Muscle of leg (tissue), 3 donors: ENCODE measurements at regions not wholly inside any gene's neighbourhood (a gene's known extent, or its start where the extent isn't known, plus 50 kb on each side); places are given as distances from the start of the nearest gene placed in this dataset.
"Not testable (repeated sequence)": the region's sequence is repeated elsewhere in the genome, so short reads cannot be mapped to it uniquely, and the experiment has no call there.

Experiments used
- DNase-seq: peaks from one replicate; pipeline ENCODE4 v3.0.0; 2013
- H3K27ac ChIP-seq: one replicate; pipeline ENCODE4 v1.5.1; 2013; ENCODE audit warnings: mild to moderate bottlenecking, low read length, control low read depth
- H3K27me3 ChIP-seq: one replicate; pipeline ENCODE4 v1.6.1; 2013; ENCODE audit warnings: low read length; ENCODE audit not compliant: control insufficient read depth, insufficient read depth
- H3K36me3 ChIP-seq: one replicate; pipeline ENCODE4 v1.6.1; 2013; ENCODE audit warnings: low read length; ENCODE audit not compliant: control insufficient read depth, insufficient read depth
- H3K4me1 ChIP-seq: one replicate; pipeline ENCODE4 v1.6.1; 2013; ENCODE audit warnings: low read length; ENCODE audit not compliant: control insufficient read depth, insufficient read depth
- H3K4me3 ChIP-seq: one replicate; pipeline ENCODE4 v1.5.1; 2013; ENCODE audit warnings: low read length, control low read depth
- H3K9me3 ChIP-seq: replicated peaks from 2 replicates; pipeline ENCODE4 v1.6.1; 2013; ENCODE audit warnings: low read depth, low read length; ENCODE audit not compliant: control insufficient read depth
- WGBS: methylation state at CpG from one replicate; pipeline ENCODE4 v1.1.5; 2013; ENCODE audit warnings: missing lambda C conversion rate; ENCODE audit not compliant: insufficient coverage; 5-methylcytosine and 5-hydroxymethylcytosine counted together

DNA sequence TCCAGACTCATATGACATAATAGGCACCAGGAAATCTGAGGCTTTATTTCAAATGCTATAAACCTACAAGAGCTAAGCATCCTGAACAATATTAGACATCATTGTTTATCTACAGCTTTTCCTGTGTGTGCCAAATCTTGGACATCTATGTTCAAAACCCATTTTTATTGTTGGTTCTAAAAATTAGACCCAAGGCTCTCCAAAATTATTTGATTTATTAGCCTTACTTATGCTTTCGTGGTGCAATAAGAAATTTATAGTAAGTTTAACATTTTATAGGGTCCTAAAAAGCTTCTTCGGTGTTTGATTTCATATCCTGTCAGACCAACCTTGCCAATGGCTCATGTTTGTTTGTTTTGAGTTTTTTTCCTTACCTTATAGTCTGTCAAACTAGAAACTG is 1014.5 kb upstream of the MANEA start:
- no CpG with 5 or more reads among the region's 2 CpGs for WGBS

DNA sequence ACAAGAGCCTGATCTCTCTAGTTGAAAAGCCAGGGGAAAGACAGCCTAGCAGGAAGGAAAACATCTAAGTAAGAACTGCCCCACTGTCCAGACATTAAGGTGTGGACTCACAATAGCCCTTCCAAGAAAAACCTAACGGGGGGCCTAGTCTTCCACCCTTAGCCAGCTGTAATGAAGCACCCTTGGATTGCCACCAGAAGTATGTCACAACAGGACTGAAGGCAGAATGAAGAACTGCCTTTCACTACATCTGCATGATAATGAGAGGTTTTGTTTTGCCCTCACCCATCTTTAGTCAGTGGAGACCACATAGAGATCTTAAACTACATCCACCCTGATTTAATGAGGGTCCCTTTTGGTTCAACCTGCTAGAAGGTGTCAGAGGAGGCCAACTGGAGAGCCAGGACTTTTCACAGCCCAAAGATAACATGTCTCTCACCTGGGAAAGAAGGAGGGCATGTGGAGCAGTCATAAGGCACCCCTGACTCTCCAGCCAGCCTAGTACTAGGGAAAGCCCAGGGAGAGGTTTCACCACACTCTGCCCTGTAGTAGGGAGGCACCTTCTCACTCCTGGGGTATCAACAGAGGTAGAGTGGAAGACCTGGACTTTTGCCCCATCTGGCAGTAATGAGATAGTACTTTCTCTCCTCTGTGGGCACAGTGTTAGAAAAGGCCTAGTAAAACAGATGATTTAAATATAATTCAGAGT is 1017.4 kb upstream of the MANEA start:
- Histone ChIP-seq H3K36me3 (no peaks in the 10 kb centered on the region), H3K27ac (no peak overlapping the region), H3K27me3 (no peaks in the 10 kb centered on the region), H3K9me3 (peaks cover 3% of the 10 kb centered on the region), H3K4me3 (no peak overlapping the region), H3K4me1 (no peaks in the 10 kb centered on the region)
- no CpG with 5 or more reads among the region's 1 CpG for WGBS
- no peak for DNase-seq

More for the DNA sequence above, 1014.5 kb upstream of the MANEA start:
- DNase-seq: no peak
- Histone ChIP-seq H3K4me3 (no peak overlapping the region), H3K4me1 (no peaks in the 10 kb centered on the region), H3K27ac (no peak overlapping the region), H3K9me3 (peaks cover 3% of the 10 kb centered on the region), H3K36me3 (no peaks in the 10 kb centered on the region), H3K27me3 (no peaks in the 10 kb centered on the region)

DNA sequence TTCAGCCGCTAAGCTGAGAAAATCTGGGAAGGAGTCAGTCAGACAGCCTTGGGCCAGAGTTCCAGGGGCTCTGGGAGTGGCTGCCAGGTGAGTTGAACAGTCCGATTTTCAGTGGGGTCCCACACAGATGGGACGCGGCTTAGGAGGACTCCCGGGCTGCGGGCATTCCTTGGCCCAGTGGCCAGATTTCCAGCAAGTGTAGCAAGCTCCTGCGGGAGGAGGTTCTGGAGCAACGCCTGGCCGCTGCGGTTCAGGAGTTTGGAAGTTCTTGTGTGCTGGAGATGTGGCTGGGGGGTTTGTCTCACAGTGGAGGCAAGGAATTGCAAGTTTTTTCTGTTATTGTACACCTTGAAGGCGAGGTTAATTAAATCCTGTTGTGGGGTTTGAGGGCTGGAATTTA is 1020.1 kb upstream of the MANEA start:
- H3K4me1 ChIP-seq, H3K4me3 ChIP-seq, H3K36me3 ChIP-seq, H3K27ac ChIP-seq, H3K9me3 ChIP-seq, H3K27me3 ChIP-seq, DNase-seq: not testable (repeated sequence)
- WGBS: 98% methylated on average over 8 of the region's 11 CpGs

DNA sequence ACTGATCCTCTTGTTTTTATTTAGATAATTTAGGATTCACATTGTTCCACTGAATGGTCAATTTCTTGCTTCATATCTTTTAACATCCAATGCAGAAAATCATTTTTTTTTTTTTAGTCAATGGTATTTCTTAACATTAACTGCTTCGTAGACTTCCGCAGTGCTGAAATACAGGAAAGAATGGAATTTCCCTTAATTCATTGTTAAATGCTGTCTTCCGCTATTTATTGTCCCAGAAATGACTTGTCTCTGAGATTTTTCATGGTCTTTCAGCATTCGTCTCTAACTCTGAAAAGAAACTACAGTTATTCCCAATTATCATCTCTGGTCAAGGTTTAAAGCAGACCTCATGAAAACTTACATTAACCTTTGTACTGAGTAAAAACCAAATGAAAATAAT is 1029.1 kb upstream of the MANEA start:
- WGBS: no CpG with 5 or more reads among the region's 4 CpGs
- no peaks in the 10 kb centered on the region for H3K4me1 ChIP-seq
- no peak for DNase-seq
- H3K9me3 ChIP-seq: no peaks in the 10 kb centered on the region
- H3K27ac ChIP-seq: no peak overlapping the region
- H3K36me3 ChIP-seq: no peaks in the 10 kb centered on the region
- no peaks in the 10 kb centered on the region for H3K27me3 ChIP-seq
- H3K4me3 ChIP-seq: no peak overlapping the region

DNA sequence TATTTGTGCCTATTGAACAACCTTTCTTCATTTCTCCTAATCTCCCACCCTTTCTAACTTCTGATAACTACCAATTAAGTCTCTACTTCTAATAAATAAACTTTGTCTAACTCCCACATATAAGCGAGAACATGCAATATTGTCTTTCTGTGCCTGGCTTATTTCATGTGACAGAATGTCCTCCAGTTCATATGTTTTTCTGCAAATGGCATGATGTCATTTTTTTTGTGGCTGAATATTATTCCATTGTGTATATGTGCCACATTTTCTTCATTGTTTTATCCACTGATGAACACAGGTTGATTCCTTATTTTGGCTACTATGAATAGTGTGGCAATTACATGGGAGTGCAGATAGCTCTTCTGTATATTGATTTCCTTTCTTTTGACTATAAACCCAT is 1041.5 kb upstream of the MANEA start:
- H3K4me1 ChIP-seq: no peaks in the 10 kb centered on the region
- no peaks in the 10 kb centered on the region for H3K36me3 ChIP-seq
- H3K27ac ChIP-seq: no peak overlapping the region
- no CpG with 5 or more reads among the region's 1 CpG for WGBS
- no peak overlapping the region for H3K4me3 ChIP-seq
- no peaks in the 10 kb centered on the region for H3K9me3 ChIP-seq
- H3K27me3 ChIP-seq: no peaks in the 10 kb centered on the region
- DNase-seq: no peak

DNA sequence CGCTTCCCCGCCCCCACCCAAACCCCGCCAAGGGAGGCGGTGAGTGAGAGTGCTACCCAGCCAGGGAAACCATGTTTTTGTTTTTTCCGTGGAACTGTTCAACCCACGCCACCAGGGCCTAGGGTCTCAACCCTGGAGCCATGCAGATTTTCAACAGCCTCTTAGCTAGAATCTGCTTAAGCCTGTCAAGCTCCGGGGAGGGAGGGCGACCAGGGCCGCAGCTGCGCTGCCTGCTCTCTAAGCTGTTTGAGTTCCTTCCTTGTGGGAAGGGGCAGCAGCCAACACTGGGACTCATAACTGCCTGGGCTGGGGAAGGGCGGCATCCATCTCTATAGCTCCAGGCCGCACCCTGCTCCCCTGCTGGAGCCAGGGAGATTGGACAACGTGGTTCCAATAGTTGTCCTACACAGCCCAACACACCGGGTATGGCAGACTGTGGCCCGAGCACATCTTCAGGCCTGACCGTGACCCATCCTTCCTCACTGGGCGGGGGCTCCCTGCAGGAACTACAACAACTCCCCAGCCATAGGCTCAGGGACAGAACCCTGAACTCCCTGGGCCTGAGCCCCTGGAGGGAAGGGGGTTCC is 1065.7 kb upstream of the MANEA start:
- H3K27me3 ChIP-seq: no peaks in the 10 kb centered on the region
- no peak overlapping the region for H3K4me3 ChIP-seq
- DNase-seq: no peak
- H3K36me3 ChIP-seq: no peaks in the 10 kb centered on the region
- H3K27ac ChIP-seq: no peak overlapping the region
- H3K4me1 ChIP-seq: no peaks in the 10 kb centered on the region
- 92% methylated on average over 16 of the region's 17 CpGs for WGBS
- H3K9me3 ChIP-seq: peaks cover 3% of the 10 kb centered on the region

DNA sequence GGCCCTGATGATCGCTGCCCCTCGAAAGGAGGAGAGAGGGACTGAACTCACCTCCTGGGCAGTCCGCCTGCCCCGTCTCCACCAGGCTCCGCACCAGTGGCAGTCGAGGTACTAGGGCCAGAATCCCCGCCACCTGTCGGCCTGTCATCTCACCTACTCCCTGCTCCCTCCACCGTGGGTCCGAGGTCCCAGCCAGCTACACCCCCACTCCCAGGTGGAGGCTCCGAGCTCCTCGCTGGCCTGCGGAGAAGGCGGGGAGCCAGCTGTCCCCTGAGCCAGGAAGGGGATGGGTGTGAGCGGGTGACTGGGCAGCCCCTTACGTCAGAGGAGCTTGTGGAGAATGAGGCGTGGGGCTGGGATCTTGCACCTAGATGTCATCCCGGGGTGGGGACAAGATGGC is 1066.5 kb upstream of the MANEA start:
- no peak for DNase-seq
- Histone ChIP-seq H3K4me3 (no peak overlapping the region), H3K4me1 (no peaks in the 10 kb centered on the region), H3K36me3 (no peaks in the 10 kb centered on the region), H3K9me3 (peaks cover 3% of the 10 kb centered on the region), H3K27me3 (no peaks in the 10 kb centered on the region), H3K27ac (no peak overlapping the region)
- WGBS: 79% methylated on average over 8 of the region's 18 CpGs

DNA sequence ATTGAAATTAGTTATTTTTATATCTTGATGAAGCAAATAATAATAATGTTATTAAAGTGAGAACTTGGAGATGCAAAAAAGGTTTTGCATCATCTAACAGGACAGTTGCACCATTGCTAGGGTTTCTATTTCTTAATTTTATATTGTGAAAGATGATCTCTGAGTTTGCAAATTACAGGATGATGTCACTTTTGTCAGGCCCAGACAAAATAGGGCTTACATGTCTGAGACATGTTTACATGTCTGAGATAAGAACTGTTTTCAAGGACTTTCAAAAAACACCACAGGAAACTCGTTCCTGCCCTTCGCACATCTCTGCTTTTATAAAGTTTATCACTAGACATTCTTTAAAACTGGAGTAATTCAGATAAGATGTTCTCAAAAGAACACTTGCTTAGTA is 1075.8 kb upstream of the MANEA start:
- Histone ChIP-seq H3K36me3 (no peaks in the 10 kb centered on the region), H3K27me3 (no peaks in the 10 kb centered on the region), H3K4me1 (no peaks in the 10 kb centered on the region), H3K9me3 (no peaks in the 10 kb centered on the region), H3K27ac (no peak overlapping the region), H3K4me3 (no peak overlapping the region)
- WGBS: no CpG with 5 or more reads among the region's 2 CpGs
- no peak for DNase-seq

DNA sequence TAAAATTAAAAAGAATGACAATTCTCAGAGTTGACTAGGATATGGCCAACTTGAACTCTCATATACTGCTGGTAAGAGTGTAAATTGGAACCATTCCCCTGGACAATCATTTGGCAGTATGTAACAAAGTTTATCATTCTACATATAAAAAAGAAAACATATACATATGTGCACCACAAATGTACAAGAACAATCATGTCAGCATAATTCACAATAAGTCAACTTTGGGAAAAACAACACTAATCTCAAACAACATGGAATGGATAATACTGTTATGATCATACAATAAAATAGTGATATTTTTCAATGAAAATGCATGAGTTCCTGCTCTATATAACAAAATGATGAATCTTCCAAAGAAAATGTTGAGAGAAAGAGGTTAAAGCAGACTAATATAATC is 1078.7 kb upstream of the EPHA7 start:
- no peak overlapping the region for H3K27ac ChIP-seq
- no peaks in the 10 kb centered on the region for H3K36me3 ChIP-seq
- H3K4me1 ChIP-seq: no peaks in the 10 kb centered on the region
- H3K9me3 ChIP-seq: no peaks in the 10 kb centered on the region
- no peak overlapping the region for H3K4me3 ChIP-seq
- H3K27me3 ChIP-seq: no peaks in the 10 kb centered on the region
- no peak for DNase-seq

DNA sequence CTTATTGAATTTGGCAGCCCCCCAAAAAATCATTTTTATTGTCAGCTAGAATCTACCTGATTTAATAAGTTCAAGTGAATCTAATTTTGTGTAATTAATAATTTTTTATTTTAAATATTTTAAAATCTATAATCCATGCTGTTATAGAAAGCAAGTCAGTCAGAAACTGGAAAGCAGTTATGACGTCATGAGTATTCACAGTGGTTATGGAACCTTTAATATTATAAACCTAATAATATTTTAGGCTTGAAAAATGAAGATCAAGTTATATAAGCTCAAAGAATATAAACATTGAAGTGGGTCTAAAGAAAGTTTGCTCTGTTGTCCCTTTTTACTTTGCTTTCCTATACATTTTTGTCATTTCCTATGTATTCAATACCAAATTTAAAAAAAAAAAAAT is 1075.1 kb upstream of the EPHA7 start:
- Histone ChIP-seq H3K27ac (no peak overlapping the region), H3K4me3 (no peak overlapping the region), H3K27me3 (no peaks in the 10 kb centered on the region), H3K36me3 (no peaks in the 10 kb centered on the region), H3K9me3 (no peaks in the 10 kb centered on the region), H3K4me1 (no peaks in the 10 kb centered on the region)
- WGBS: no CpG with 5 or more reads among the region's 1 CpG
- no peak for DNase-seq

DNA sequence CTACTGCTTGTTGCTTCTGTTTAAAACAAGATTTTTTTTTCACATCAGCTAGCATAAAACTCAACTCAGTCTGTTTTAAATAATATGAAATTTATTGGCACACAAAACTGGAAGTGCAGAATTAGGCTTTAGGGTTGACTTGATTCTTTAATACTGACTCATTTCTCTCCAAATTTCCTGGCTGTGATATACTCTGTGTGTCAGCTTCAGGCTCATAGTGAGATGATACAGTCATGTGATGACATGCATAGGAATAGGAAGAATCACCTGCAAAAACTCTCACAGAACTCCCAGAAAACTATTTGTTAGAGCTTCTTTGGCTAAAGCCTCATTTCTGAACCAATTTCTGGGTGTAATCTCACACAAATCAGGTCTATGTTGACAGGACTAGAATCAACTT is 1068.0 kb upstream of the EPHA7 start:
- Histone ChIP-seq H3K4me3 (no peak overlapping the region), H3K27me3 (no peaks in the 10 kb centered on the region), H3K9me3 (no peaks in the 10 kb centered on the region), H3K36me3 (no peaks in the 10 kb centered on the region), H3K27ac (no peak overlapping the region), H3K4me1 (no peaks in the 10 kb centered on the region)
- no peak for DNase-seq
